Loucy (cell line): ENCODE measurements at regions not wholly inside any gene's neighbourhood (a gene's known extent, or its start where the extent isn't known, plus 50 kb on each side); places are given as distances from the start of the nearest gene placed in this dataset.

Source experiments
- H2AFZ ChIP-seq: fragments of 200-600 bp; sonication (generic); 2 replicates; pipeline ENCODE4 v1.6.0; 2016; ENCODE audit warnings: antibody characterized with exemption, mild to moderate bottlenecking, low read length, moderate library complexity
- H3F3A ChIP-seq: fragments of 200-600 bp; 2 replicates; pipeline ENCODE4 v1.6.0; 2016; ENCODE audit warnings: antibody characterized with exemption, low read depth, mild to moderate bottlenecking
- H3K27me3 ChIP-seq: fragments of 200-600 bp; sonication (generic); 2 replicates; pipeline ENCODE4 v1.6.1; 2014; ENCODE audit warnings: low read length, mild to moderate bottlenecking; ENCODE audit not compliant: insufficient read depth, poor library complexity, severe bottlenecking
- H3K36me3 ChIP-seq: fragments of 200-600 bp; sonication (generic); 2 replicates; pipeline ENCODE4 v1.6.1; 2016; ENCODE audit warnings: low read length; ENCODE audit not compliant: insufficient read depth
- H3K4me1 ChIP-seq: fragments of 200-600 bp; sonication (generic); 2 replicates; pipeline ENCODE4 v1.5.1; 2014; ENCODE audit warnings: low read length, mild to moderate bottlenecking; ENCODE audit not compliant: insufficient read depth, poor library complexity, severe bottlenecking
- H3K4me2 ChIP-seq: fragments of 200-600 bp; sonication (generic); 2 replicates; pipeline ENCODE4 v1.6.0; 2014; ENCODE audit warnings: antibody characterized with exemption, low read length, low read depth, mild to moderate bottlenecking; ENCODE audit not compliant: poor library complexity, severe bottlenecking
- H3K4me3 ChIP-seq: fragments of 200-600 bp; sonication (generic); 2 replicates; pipeline ENCODE4 v1.5.1; 2014; ENCODE audit warnings: low read length, mild to moderate bottlenecking, mixed read lengths; ENCODE audit not compliant: poor library complexity, severe bottlenecking
- H3K79me2 ChIP-seq: fragments of 200-600 bp; sonication (generic); 2 replicates; pipeline ENCODE4 v1.6.1; 2014; ENCODE audit warnings: low read length; ENCODE audit not compliant: insufficient read depth
- H3K9ac ChIP-seq: fragments of 200-600 bp; sonication (generic); 2 replicates; pipeline ENCODE4 v1.6.0; 2014; ENCODE audit warnings: mild to moderate bottlenecking, low read depth, low read length, moderate library complexity; ENCODE audit not compliant: poor library complexity, severe bottlenecking
- H3K9me2 ChIP-seq: fragments of 200-600 bp; sonication (generic); replicated peaks from 2 replicates; pipeline ENCODE4 v1.6.1; 2016; ENCODE audit warnings: low read depth, low read length, mixed read lengths
- H3K9me3 ChIP-seq: fragments of 200-600 bp; sonication (generic); 2 replicates; pipeline ENCODE4 v1.6.1; 2014; ENCODE audit warnings: mild to moderate bottlenecking, antibody characterized with exemption, low read length, low read depth; ENCODE audit not compliant: insufficient read depth
- H4K20me1 ChIP-seq: fragments of 200-600 bp; sonication (generic); 2 replicates; pipeline ENCODE4 v1.6.0; 2014; ENCODE audit warnings: antibody characterized with exemption, low read length, mild to moderate bottlenecking; ENCODE audit not compliant: insufficient read depth, poor library complexity, severe bottlenecking
- EZH2phosphoT487 ChIP-seq: fragments of 200-600 bp; IDR thresholded peaks from 2 replicates; pipeline ENCODE4 v1.6.1; 2018; ENCODE audit warnings: antibody characterized with exemption, mild to moderate bottlenecking, moderate library complexity, borderline replicate concordance
- TF ChIP-seq, protein P1 (sequence below): fragments of 200-600 bp; sonication (generic); conservative IDR thresholded peaks from 2 replicates; pipeline ENCODE4 v1.5.1; 2014; ENCODE audit warnings: mild to moderate bottlenecking, antibody characterized with exemption, low read length

DNA sequence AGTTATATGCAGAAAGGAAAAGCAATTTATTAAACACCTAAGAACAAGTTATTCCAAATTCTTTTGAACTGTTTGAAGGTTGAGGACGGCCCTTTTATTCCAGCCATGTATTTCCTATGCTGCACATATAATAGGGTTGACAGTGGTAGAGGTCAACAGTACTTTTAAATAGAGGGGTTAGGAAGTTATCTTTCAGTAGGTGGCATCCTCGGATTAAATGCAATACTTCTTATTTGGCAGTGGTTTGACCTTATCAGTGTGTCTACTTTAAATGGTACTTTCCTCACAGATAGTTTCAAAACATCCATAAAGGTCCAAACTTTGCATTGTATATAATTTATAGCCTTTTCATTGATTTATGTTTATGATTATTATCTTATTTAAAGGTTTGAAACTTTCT is 558.7 kb downstream of the TUSC7 start:
- no peaks in the 10 kb centered on the region for H3K27me3 ChIP-seq
- no peak overlapping the region for H2AFZ ChIP-seq
- H3K79me2 ChIP-seq, result no peaks in the 10 kb centered on the region
- H3K36me3 ChIP-seq, result no peaks in the 10 kb centered on the region
- H3K9me2 ChIP-seq, result no peaks in the 10 kb centered on the region
- no peaks in the 10 kb centered on the region for H3F3A ChIP-seq
- H4K20me1 ChIP-seq, result no peaks in the 10 kb centered on the region
- H3K4me3 ChIP-seq, result no peak overlapping the region
- TF ChIP-seq, protein P1, sequence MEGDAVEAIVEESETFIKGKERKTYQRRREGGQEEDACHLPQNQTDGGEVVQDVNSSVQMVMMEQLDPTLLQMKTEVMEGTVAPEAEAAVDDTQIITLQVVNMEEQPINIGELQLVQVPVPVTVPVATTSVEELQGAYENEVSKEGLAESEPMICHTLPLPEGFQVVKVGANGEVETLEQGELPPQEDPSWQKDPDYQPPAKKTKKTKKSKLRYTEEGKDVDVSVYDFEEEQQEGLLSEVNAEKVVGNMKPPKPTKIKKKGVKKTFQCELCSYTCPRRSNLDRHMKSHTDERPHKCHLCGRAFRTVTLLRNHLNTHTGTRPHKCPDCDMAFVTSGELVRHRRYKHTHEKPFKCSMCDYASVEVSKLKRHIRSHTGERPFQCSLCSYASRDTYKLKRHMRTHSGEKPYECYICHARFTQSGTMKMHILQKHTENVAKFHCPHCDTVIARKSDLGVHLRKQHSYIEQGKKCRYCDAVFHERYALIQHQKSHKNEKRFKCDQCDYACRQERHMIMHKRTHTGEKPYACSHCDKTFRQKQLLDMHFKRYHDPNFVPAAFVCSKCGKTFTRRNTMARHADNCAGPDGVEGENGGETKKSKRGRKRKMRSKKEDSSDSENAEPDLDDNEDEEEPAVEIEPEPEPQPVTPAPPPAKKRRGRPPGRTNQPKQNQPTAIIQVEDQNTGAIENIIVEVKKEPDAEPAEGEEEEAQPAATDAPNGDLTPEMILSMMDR, result no peak
- TF ChIP-seq EZH2phosphoT487, result no peak
- H3K4me2 ChIP-seq, result no peak overlapping the region
- no peaks in the 10 kb centered on the region for H3K4me1 ChIP-seq
- no peak overlapping the region for H3K9ac ChIP-seq
- no peaks in the 10 kb centered on the region for H3K9me3 ChIP-seq

DNA sequence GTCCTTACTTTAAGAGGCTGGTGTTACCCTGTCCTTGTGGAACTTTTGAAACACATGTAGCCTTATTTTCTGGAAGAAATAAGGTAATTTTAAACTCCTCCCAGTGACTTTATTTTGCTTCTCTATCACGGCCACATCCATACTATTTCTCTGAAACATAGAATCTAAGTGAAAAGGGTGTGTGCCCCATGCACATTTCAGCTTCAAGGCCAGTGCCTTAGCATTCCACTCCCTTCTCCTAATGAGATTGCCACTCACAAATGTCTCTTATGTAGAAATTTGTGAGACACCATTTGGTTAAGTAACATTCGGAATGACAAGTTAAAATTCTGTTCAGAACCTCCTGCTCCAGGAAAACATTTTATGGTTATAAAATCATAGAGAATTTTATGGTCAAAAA is 562.7 kb downstream of the TUSC7 start:
- no peaks in the 10 kb centered on the region for H4K20me1 ChIP-seq
- no peaks in the 10 kb centered on the region for H3K79me2 ChIP-seq
- no peak overlapping the region for H3K4me2 ChIP-seq
- no peak overlapping the region for H2AFZ ChIP-seq
- H3K4me1 ChIP-seq, result no peaks in the 10 kb centered on the region
- no peak overlapping the region for H3K4me3 ChIP-seq
- no peaks in the 10 kb centered on the region for H3K27me3 ChIP-seq
- H3K9me3 ChIP-seq, result no peaks in the 10 kb centered on the region
- H3K9ac ChIP-seq, result no peak overlapping the region
- no peaks in the 10 kb centered on the region for H3F3A ChIP-seq
- H3K36me3 ChIP-seq, result no peaks in the 10 kb centered on the region
- no peaks in the 10 kb centered on the region for H3K9me2 ChIP-seq
- TF ChIP-seq, protein P1, result no peak
- no peak for TF ChIP-seq EZH2phosphoT487

DNA sequence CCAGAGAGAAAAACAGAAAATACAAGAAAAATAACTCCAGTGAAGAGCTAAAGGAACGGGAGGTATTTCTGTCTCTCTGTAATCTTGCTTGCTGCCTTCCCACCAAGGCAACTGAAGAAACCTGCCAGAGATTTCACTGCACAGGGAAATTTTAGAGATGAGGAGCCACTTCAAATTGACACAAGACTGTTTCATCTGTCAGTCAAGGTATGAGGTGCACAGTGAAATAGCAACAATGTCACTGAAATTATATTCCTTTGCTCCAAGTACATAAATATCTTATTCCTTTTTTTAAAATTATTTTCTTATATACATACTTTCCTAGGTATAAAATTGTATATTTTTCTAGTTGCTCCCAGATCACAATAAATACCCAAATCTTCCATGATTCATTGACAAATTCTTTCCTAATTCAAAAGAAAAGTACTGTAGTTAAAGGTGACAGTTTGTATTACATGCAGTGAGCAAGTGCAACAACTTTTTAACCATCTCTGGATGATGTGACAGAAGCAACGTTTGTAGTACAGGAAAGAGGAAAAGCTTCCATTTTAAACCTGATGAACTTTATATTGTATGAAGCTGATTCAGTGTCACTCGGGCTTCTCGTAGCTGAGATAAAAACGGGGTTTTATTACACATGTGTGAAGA is 563.4 kb downstream of the TUSC7 start:
- no peaks in the 10 kb centered on the region for H3K36me3 ChIP-seq
- no peaks in the 10 kb centered on the region for H3K4me1 ChIP-seq
- H3K9me3 ChIP-seq, result no peaks in the 10 kb centered on the region
- no peaks in the 10 kb centered on the region for H3K27me3 ChIP-seq
- H3K4me3 ChIP-seq, result no peak overlapping the region
- H3F3A ChIP-seq, result no peaks in the 10 kb centered on the region
- H4K20me1 ChIP-seq, result no peaks in the 10 kb centered on the region
- H3K79me2 ChIP-seq, result no peaks in the 10 kb centered on the region
- H3K9me2 ChIP-seq, result no peaks in the 10 kb centered on the region
- TF ChIP-seq, protein P1, result no peak
- TF ChIP-seq EZH2phosphoT487, result no peak
- no peak overlapping the region for H3K4me2 ChIP-seq
- H3K9ac ChIP-seq, result no peak overlapping the region
- no peak overlapping the region for H2AFZ ChIP-seq
